ENCODE measurements at regions not wholly inside any gene's neighbourhood (a gene's known extent, or its start where the extent isn't known, plus 50 kb on each side); places are given as distances from the start of the nearest gene placed in this dataset.

DNA sequence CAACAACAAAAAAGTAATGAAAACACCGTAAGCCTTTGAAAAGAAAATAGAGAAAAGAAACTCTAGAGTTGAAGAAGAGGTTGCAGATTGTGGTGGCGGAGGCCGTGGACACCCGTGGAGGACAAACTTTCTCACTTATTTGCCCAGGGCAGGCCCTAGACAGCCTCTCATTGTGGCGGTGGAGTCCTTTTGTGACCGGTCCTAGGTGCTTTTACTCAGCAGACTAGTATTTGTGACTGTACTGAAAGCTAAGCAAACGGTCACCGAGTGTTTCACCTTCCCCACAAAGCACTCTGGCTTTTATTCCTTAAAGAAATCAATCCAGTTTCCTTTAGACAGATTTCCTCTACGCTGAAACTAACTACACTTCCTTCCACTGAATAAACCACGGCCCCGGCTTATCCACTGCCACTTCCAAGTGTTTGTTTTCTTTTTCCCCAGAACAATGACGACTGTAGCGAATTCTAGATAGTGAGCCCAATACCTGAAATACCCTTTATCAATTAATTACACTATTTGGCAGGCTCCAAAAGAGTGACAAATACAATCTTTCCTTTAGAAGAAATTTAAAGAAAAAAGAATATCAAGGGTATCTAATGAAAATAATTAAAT is 210.2 kb upstream of the TARS1 start:
- TF ChIP-seq CTCF (IDR thresholded peaks at IDR 0.05; ENCODE audit: low read depth, low read length), result no peak

GRCh38 chr5:33231214-33231710 is 209.5 kb upstream of the TARS1 start:
- TF ChIP-seq CTCF (IDR thresholded peaks at IDR 0.05; ENCODE audit: low read depth, low read length), result no peak
- H3K4me3 ChIP-seq (ENCODE audit: low read depth, low read length), result no peak overlapping the region

More for the DNA sequence above, 210.2 kb upstream of the TARS1 start:
- H3K4me3 ChIP-seq (ENCODE audit: low read depth, low read length), result no peak overlapping the region

- no peak for TF ChIP-seq CTCF (IDR thresholded peaks at IDR 0.05; ENCODE audit: low read depth, low read length)
- H3K4me3 ChIP-seq (ENCODE audit: low read depth, low read length), result no peak overlapping the region
Measured at GRCh38 chr5:33231935-33232334, 208.8 kb upstream of the TARS1 start.

DNA sequence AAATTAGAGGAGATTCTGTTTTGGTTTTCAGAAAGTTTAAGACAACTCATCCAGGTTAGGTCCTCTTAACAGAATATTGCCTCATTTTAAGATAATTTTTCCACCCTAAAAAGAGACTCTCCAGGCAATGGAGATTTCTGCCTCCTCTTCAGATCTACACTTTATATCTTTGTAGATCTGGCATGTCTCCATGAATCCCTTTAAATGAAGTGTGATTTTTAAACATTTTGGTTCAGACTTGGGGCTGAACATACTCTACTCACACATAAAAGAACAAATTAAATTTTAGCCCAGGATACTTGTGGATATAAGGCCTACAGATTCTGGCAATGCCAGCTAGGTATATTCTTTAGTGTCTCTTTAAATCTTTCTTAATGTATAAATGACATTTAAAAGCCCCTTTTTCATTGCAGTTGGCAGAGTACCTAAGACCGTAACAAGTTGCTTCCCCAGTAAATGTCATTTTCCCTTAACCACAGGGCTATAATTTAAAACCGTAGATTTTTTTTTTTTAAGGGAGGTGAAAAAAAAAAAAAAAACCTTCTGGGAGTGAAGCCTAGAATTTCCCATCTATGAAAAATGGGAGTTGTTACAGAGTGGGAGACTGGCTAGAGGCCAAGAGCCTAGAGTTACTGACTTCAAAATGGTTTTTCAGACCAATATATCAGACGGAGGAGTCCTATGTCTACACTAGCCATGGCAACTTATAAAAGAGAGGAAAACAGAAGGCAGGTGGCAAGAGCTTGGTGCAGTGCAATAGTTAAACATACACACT is 207.8 kb upstream of the TARS1 start:
- TF ChIP-seq CTCF (IDR thresholded peaks at IDR 0.05; ENCODE audit: low read depth, low read length), result no peak
- H3K4me3 ChIP-seq (ENCODE audit: low read depth, low read length), result no peak overlapping the region

DNA sequence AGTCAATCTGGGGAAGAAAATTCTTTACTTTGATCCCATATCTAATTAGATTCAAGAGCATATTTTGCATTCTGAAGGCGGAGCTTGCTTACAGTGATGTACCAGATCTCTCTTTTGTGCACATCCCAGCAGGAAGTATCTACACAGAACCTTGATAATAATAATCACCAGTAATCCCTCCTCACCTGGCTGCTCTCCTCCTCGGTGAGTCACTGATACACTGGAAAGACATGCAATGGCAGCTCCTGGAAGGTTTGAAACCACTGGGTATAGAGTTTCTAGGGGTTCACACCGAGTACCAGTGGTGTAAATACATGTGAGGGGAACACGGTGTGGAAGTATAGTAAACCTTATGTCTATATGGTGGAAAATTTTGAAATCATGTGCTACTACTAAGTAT is 205.5 kb upstream of the TARS1 start:
- TF ChIP-seq CTCF (IDR thresholded peaks at IDR 0.05; ENCODE audit: low read depth, low read length), result no peak
- H3K4me3 ChIP-seq (ENCODE audit: low read depth, low read length), result no peak overlapping the region

GRCh38 chr5:33235824-33236223 is 204.9 kb upstream of the TARS1 start:
- no peak for TF ChIP-seq CTCF (IDR thresholded peaks at IDR 0.05; ENCODE audit: low read depth, low read length)
- no peak overlapping the region for H3K4me3 ChIP-seq (ENCODE audit: low read depth, low read length)

- no peak overlapping the region for H3K4me3 ChIP-seq (ENCODE audit: low read depth, low read length)
- TF ChIP-seq CTCF (IDR thresholded peaks at IDR 0.05; ENCODE audit: low read depth, low read length), result no peak
Measured at GRCh38 chr5:33237471-33237870, 203.3 kb upstream of the TARS1 start.
